Posterior vena cava (tissue), 2 donors: ENCODE measurements at regions not wholly inside any gene's neighbourhood (a gene's known extent, or its start where the extent isn't known, plus 50 kb on each side); places are given as distances from the start of the nearest gene placed in this dataset.

Experiments
- DNase-seq: peaks from one replicate; pipeline ENCODE4 v3.0.0-alpha.2; 2020; ENCODE audit warnings: low spot score
- intact Hi-C, 2 donors: fragments of 100-400 bp; cut with DNase I; formaldehyde crosslinking; loops; one replicate each; pipeline versions ENCODE4 v1.14.1 to v1.14.2; 2022 to 2023
- donor health status: DM: yes; HTN: yes; CAD: no.
- donor health status: DM: yes; HTN: yes; CAD: no.

GRCh38 chr5:168209244-168209995 is 82.0 kb upstream of the WWC1 start:
- intact Hi-C loops = no loop called here

GRCh38 chr5:168209997-168210396 is 81.4 kb upstream of the WWC1 start:
- intact Hi-C loops = loop anchor here in 1 of 2 donors (5.0 kb wide), 2 partner anchors 488 to 1398 kb away; no protein-coding TSS in a partner anchor
- DNase-seq = no peak

More at GRCh38 chr5:168209244-168209995, 82.0 kb upstream of the WWC1 start:
- DNase-seq = no peak

- intact Hi-C loops = loop anchor here in 1 of 2 donors (5.0 kb wide), 2 partner anchors 489 to 1399 kb away; no protein-coding TSS in a partner anchor
Measured at GRCh38 chr5:168211245-168211644, 80.2 kb upstream of the WWC1 start.

GRCh38 chr5:168211936-168212335 is 79.5 kb upstream of the WWC1 start:
- intact Hi-C loops = loop anchor here in 1 of 2 donors (5.0 kb wide), 2 partner anchors 490 to 1400 kb away; no protein-coding TSS in a partner anchor

More at GRCh38 chr5:168211245-168211644, 80.2 kb upstream of the WWC1 start:
- DNase-seq = no peak

GRCh38 chr5:168214071-168214470 is 77.4 kb upstream of the WWC1 start:
- intact Hi-C loops = loop anchor here in 1 of 2 donors (5.0 kb wide), 2 partner anchors 492 to 1402 kb away; no protein-coding TSS in a partner anchor
- no peak for DNase-seq

More at GRCh38 chr5:168211936-168212335, 79.5 kb upstream of the WWC1 start:
- DNase-seq = no peak

- no peak for DNase-seq
- intact Hi-C loops = loop anchor here in 1 of 2 donors (5.0 kb wide), 2 partner anchors 493 to 1403 kb away; no protein-coding TSS in a partner anchor
Measured at GRCh38 chr5:168214886-168215285, 76.6 kb upstream of the WWC1 start.

GRCh38 chr5:168215646-168216045 is 75.8 kb upstream of the WWC1 start:
- intact Hi-C loops = no loop called here
- DNase-seq = no peak

- intact Hi-C loops = no loop called here
- no peak for DNase-seq
Measured at GRCh38 chr5:168216989-168217388, 74.5 kb upstream of the WWC1 start.

- no peak for DNase-seq
- intact Hi-C loops = no loop called here
Measured at GRCh38 chr5:168217497-168217896, 73.9 kb upstream of the WWC1 start.

- no peak for DNase-seq
- intact Hi-C loops = no loop called here
Measured at GRCh38 chr5:168218746-168219145, 72.7 kb upstream of the WWC1 start.

- intact Hi-C loops = loop anchor here in 1 of 2 donors (5.0 kb wide), 1 partner anchor 497 kb away; no protein-coding TSS in a partner anchor
- no peak for DNase-seq
Measured at GRCh38 chr5:168219515-168220410, 71.7 kb upstream of the WWC1 start.

- intact Hi-C loops = loop anchor here in 1 of 2 donors (5.0 kb wide), 1 partner anchor 502 kb away; no protein-coding TSS in a partner anchor
- no peak for DNase-seq
Measured at GRCh38 chr5:168224085-168224484, 67.4 kb upstream of the WWC1 start.

- DNase-seq = no peak
- intact Hi-C loops = no loop called here
Measured at GRCh38 chr5:168226012-168226411, 65.4 kb upstream of the WWC1 start.

- intact Hi-C loops = no loop called here
- DNase-seq = no peak
Measured at GRCh38 chr5:168227001-168227400, 64.4 kb upstream of the WWC1 start.

GRCh38 chr5:168227973-168228615 is 63.4 kb upstream of the WWC1 start:
- intact Hi-C loops = no loop called here
- DNase-seq = no peak

- intact Hi-C loops = no loop called here
Measured at GRCh38 chr5:168228668-168229067, 62.8 kb upstream of the WWC1 start.

GRCh38 chr5:168234133-168234532 is 57.3 kb upstream of the WWC1 start:
- no peak for DNase-seq
- intact Hi-C loops = no loop called here

More at GRCh38 chr5:168228668-168229067, 62.8 kb upstream of the WWC1 start:
- no peak for DNase-seq

GRCh38 chr5:168238463-168238862 is 53.0 kb upstream of the WWC1 start:
- intact Hi-C loops = no loop called here
- DNase-seq = no peak

GRCh38 chr5:168239325-168239724 is 52.1 kb upstream of the WWC1 start:
- intact Hi-C loops = no loop called here

More at GRCh38 chr5:168239325-168239724, 52.1 kb upstream of the WWC1 start:
- DNase-seq = no peak
